ENCODE measurements at regions not wholly inside any gene's neighbourhood (a gene's known extent, or its start where the extent isn't known, plus 50 kb on each side); places are given as distances from the start of the nearest gene placed in this dataset.

DNA sequence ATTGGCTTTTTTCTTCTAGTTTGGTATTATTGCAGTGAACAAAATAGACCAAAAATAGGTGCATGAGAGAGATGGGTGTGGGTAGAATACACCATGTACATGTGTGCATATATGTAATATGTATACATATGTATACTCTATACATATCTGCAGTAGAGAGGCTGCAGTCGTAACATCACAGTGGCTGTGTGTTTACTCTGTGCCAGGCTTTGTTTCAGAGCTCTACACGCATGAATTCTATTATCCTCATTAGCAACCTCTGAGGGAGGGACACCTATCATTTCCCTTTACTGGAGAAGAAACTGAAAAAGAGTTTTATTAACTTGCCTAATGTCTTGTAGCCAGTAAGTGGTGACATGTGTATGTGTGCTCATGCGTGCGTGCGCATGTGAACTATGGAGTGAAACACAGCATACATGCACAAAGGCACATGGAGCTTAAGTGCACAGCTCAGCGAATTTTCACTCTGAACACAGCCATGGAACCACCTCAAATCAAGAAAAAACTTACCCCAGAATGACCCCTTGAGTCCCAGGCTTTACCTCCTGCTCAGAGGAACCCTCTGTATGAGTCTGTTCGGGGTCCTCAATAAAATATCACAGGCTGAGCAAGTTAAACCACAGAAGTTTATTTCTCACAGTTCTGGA lies 452.5 kb downstream of the CDH26 start:
- H3K36me3 ChIP-seq: no peaks in the 10 kb centered on the region
- H3K4me3 ChIP-seq (ENCODE audit: low read depth, low read length): no peak overlapping the region
- DNase-seq: no peak
- H3K27me3 ChIP-seq (ENCODE audit: insufficient read depth, low read depth, severe bottlenecking): peaks cover 53% of the 10 kb centered on the region
- TF ChIP-seq, protein P1, sequence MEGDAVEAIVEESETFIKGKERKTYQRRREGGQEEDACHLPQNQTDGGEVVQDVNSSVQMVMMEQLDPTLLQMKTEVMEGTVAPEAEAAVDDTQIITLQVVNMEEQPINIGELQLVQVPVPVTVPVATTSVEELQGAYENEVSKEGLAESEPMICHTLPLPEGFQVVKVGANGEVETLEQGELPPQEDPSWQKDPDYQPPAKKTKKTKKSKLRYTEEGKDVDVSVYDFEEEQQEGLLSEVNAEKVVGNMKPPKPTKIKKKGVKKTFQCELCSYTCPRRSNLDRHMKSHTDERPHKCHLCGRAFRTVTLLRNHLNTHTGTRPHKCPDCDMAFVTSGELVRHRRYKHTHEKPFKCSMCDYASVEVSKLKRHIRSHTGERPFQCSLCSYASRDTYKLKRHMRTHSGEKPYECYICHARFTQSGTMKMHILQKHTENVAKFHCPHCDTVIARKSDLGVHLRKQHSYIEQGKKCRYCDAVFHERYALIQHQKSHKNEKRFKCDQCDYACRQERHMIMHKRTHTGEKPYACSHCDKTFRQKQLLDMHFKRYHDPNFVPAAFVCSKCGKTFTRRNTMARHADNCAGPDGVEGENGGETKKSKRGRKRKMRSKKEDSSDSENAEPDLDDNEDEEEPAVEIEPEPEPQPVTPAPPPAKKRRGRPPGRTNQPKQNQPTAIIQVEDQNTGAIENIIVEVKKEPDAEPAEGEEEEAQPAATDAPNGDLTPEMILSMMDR (IDR thresholded peaks at IDR 0.05; ENCODE audit: low read depth, low read length): no peak
- H3K27ac ChIP-seq: no peak overlapping the region
- no peaks in the 10 kb centered on the region for H3K9me3 ChIP-seq (ENCODE audit: severe bottlenecking)

DNA sequence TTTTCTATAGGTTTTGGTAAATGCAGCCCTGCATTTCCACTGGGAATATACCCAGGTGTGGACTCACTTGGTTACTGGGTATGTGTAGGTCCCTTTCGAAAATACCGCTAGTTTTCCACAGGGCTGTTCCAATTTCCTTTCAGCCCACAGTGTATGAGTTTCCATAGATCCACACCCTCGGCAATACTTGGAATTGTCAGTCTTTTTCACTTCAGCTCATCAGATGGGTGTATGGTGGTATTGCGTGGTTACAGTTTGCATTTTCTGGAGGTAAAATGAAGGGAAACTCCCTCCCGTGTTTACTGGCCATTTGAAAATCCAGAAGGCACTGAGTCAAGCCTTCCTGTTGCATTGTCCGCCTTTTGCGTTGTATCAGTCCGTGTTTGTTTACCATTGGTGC lies 453.6 kb downstream of the CDH26 start:
- Histone ChIP-seq H3K4me3 (ENCODE audit: low read depth, low read length) (no peak overlapping the region), H3K27ac (no peak overlapping the region), H3K36me3 (no peaks in the 10 kb centered on the region), H3K9me3 (ENCODE audit: severe bottlenecking) (no peaks in the 10 kb centered on the region), H3K27me3 (ENCODE audit: insufficient read depth, low read depth, severe bottlenecking) (peaks cover 44% of the 10 kb centered on the region)
- no peak for DNase-seq
- TF ChIP-seq, protein P1 (IDR thresholded peaks at IDR 0.05; ENCODE audit: low read depth, low read length): no peak

DNA sequence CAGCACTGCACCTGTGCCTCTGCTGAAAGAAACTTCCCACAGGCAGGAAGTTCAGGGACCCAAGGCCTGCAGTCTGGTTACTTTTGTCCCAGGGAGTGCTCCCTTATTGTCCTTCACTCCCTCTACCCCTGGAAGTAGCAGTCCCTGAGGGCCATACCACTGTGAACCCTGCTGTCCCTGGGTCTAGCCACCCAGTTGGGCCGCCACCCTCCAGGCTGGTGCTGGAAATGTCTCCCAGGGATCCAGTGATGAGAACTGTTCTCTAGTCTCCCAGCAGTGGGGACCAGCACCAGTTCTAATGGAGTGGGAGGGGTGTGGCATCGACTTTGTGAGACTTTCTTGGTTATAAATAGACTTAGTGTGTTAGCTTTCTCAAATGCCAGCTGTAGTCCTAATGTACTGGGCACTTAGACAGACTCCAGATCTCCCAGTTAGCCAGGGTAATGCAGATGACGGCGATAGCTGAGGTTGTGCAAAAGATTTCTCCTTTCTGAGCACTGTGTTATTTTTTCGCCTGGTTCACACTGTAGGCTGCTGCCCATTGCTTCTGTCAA lies 462.5 kb downstream of the CDH26 start:
- Histone ChIP-seq H3K27me3 (ENCODE audit: insufficient read depth, low read depth, severe bottlenecking) (peaks cover 46% of the 10 kb centered on the region), H3K4me3 (ENCODE audit: low read depth, low read length) (no peak overlapping the region), H3K9me3 (ENCODE audit: severe bottlenecking) (no peaks in the 10 kb centered on the region), H3K27ac (no peak overlapping the region), H3K36me3 (no peaks in the 10 kb centered on the region)
- TF ChIP-seq, protein P1 (IDR thresholded peaks at IDR 0.05; ENCODE audit: low read depth, low read length): no peak
- no peak for DNase-seq

DNA sequence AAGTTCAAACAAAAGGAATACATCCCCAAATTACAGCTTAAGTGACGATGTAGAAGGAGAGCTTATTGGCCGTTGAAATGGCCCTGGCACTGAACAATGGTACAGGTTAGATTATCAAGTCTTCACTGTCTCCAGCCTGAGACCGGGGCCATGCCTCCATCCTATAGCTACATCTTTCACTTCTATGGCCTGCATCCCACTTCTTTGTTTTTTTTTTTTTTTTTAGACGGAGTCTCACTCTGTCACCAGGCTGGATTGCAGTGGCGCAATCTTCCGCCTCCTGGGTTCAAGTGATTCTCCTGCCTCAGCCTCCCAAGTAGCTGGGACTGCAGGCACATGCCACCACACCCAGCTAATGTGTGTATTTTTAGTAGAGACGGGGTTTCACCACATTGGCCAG lies 464.6 kb downstream of the CDH26 start:
- Histone ChIP-seq H3K27ac (no peak overlapping the region), H3K27me3 (ENCODE audit: insufficient read depth, low read depth, severe bottlenecking) (peaks cover 62% of the 10 kb centered on the region), H3K9me3 (ENCODE audit: severe bottlenecking) (no peaks in the 10 kb centered on the region), H3K4me3 (ENCODE audit: low read depth, low read length) (no peak overlapping the region), H3K36me3 (no peaks in the 10 kb centered on the region)
- TF ChIP-seq, protein P1 (IDR thresholded peaks at IDR 0.05; ENCODE audit: low read depth, low read length): no peak
- DNase-seq: no peak

DNA sequence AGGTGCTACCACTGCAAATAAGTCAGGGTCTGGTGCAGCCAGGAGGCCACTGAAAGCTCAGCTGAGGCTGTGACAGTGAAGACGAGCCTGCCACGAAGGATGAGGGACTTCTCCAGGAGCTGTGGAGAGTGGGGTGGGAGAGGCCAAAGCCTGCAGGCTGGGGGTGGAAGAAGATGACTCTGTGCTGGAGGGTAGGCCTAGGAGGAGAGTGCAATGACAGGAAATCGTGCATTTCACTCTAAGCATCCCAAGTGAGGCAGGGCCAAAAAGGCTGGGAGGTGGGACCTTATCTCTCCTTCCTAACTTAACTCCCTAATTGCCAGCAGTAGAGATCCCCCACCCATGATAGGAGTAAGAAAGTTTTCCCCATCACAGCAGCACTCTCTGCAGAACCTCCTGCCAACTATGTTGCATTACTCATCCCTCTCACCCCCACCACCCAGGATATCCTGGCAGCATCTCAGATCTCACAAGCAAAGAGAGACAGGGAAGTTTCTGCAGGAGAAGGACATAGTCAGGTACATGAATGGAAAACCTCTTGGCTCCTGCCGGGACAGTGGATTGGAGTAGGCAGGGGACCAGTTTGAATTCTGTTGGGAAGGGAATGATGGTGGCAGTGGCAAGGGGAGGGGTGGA lies 466.2 kb downstream of the CDH26 start:
- no peaks in the 10 kb centered on the region for H3K36me3 ChIP-seq
- no peak overlapping the region for H3K4me3 ChIP-seq (ENCODE audit: low read depth, low read length)
- no peaks in the 10 kb centered on the region for H3K9me3 ChIP-seq (ENCODE audit: severe bottlenecking)
- TF ChIP-seq, protein P1 (IDR thresholded peaks at IDR 0.05; ENCODE audit: low read depth, low read length): no peak
- DNase-seq: no peak
- H3K27me3 ChIP-seq (ENCODE audit: insufficient read depth, low read depth, severe bottlenecking): peaks cover 57% of the 10 kb centered on the region
- H3K27ac ChIP-seq: no peak overlapping the region

Data from WERI-Rb-1 (cell line).